ENCODE measurements at regions not wholly inside any gene's neighbourhood (a gene's known extent, or its start where the extent isn't known, plus 50 kb on each side); places are given as distances from the start of the nearest gene placed in this dataset.

DNA sequence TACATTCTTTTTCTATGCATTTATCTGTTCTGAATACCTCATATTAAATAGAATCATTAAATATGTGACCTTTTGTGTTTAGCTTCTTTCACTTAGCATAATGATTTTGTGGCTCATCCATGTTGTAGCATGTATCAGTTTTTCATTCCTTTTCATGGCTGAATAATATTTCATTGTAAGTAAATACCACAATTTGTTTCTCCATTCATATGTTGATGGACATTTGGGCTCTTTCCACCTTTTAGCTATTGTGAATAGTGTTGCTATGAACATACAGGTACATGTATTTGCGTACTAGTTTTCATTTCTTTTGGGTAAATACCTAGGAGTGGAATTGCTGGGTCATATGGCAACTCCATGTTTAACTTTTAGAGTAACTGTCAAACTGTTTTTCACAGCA, 85.1 kb downstream of the GNL3L start:
- TF ChIP-seq, protein P1, sequence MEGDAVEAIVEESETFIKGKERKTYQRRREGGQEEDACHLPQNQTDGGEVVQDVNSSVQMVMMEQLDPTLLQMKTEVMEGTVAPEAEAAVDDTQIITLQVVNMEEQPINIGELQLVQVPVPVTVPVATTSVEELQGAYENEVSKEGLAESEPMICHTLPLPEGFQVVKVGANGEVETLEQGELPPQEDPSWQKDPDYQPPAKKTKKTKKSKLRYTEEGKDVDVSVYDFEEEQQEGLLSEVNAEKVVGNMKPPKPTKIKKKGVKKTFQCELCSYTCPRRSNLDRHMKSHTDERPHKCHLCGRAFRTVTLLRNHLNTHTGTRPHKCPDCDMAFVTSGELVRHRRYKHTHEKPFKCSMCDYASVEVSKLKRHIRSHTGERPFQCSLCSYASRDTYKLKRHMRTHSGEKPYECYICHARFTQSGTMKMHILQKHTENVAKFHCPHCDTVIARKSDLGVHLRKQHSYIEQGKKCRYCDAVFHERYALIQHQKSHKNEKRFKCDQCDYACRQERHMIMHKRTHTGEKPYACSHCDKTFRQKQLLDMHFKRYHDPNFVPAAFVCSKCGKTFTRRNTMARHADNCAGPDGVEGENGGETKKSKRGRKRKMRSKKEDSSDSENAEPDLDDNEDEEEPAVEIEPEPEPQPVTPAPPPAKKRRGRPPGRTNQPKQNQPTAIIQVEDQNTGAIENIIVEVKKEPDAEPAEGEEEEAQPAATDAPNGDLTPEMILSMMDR (conservative IDR thresholded peaks at IDR 0.05; ENCODE audit: low read depth, low read length), result no peak
- TF ChIP-seq MXI1 (IDR thresholded peaks at IDR 0.05; ENCODE audit: borderline replicate concordance, low read depth, low read length), result no peak
- TF ChIP-seq BHLHE40 (IDR thresholded peaks at IDR 0.05; ENCODE audit: low read depth, low read length), result no peak
- TF ChIP-seq POLR2A (IDR thresholded peaks at IDR 0.05; ENCODE audit: low read depth, low read length), result no peak
- TF ChIP-seq RAD21 (IDR thresholded peaks at IDR 0.05; ENCODE audit: low read length), result no peak
- no peak for TF ChIP-seq MAFK (IDR thresholded peaks at IDR 0.05; ENCODE audit: low read depth, low read length)
- no peak for TF ChIP-seq RCOR1 (IDR thresholded peaks at IDR 0.05; ENCODE audit: insufficient replicate concordance, low read length)
- TF ChIP-seq CHD1 (IDR thresholded peaks at IDR 0.05; ENCODE audit: low read depth, low read length), result no peak
- TF ChIP-seq, protein P2, sequence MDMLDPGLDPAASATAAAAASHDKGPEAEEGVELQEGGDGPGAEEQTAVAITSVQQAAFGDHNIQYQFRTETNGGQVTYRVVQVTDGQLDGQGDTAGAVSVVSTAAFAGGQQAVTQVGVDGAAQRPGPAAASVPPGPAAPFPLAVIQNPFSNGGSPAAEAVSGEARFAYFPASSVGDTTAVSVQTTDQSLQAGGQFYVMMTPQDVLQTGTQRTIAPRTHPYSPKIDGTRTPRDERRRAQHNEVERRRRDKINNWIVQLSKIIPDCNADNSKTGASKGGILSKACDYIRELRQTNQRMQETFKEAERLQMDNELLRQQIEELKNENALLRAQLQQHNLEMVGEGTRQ (IDR thresholded peaks at IDR 0.05; ENCODE audit: low read depth, low read length), result no peak
- no peak for TF ChIP-seq CEBPB (IDR thresholded peaks at IDR 0.05; ENCODE audit: low read depth, low read length)
- TF ChIP-seq RFX5 (IDR thresholded peaks at IDR 0.05; ENCODE audit: low read depth, low read length), result no peak
- TF ChIP-seq SMC3 (IDR thresholded peaks at IDR 0.05; ENCODE audit: low read depth, low read length), result no peak
- TF ChIP-seq FOS (IDR thresholded peaks at IDR 0.05; ENCODE audit: low read depth, low read length), result no peak

All from IMR-90 (cell line).